Germinal center (tissue), 1 donor: ENCODE measurements at regions not wholly inside any gene's neighbourhood (a gene's known extent, or its start where the extent isn't known, plus 50 kb on each side); places are given as distances from the start of the nearest gene placed in this dataset.

Experiments
- DNase-seq: peaks from one replicate; pipeline ENCODE4 v3.0.0; 2012; ENCODE audit warnings: mixed read lengths, low spot score

DNA sequence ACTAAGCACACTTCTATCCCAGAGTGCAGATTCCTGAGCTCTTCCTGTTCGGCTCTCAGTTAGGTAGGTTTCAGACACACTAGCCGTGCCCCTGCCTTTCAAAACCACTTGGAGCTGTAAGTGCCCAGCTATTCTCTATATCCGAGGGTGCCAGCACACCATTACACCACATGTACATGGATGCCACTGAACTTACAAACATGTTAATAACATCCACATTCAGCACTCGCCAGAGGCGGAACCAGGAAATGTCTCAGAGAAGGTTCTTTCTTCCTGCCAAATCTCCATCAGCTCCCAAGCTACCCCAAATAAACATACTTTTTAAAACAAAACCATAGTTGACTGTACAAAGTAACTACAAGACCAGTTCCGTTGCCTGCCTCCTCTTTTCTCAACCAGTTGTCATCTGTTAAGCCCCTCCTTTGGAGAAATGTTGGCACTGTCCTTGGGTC, 78.4 kb upstream of the CTTNBP2NL start:
- DNase-seq: no peak

DNA sequence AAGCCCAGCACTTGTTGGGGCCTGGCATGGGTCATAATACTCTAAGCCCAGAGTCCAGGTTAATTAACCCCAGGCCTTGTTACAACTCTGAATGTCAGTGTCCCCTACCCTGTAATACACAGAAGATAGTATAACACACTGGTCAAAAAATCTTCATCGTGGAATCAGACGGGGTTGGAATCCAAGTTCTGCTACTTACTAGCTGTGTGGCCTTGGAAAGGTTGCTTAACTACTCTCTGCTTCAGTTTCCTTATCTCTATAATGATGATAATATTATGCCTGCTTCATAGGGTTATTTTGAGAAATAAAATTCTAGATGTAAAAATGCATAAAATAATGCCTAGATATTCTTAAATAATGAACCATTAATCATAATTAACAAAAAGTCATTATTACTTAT, 77.8 kb upstream of the CTTNBP2NL start:
- DNase-seq: no peak

DNA sequence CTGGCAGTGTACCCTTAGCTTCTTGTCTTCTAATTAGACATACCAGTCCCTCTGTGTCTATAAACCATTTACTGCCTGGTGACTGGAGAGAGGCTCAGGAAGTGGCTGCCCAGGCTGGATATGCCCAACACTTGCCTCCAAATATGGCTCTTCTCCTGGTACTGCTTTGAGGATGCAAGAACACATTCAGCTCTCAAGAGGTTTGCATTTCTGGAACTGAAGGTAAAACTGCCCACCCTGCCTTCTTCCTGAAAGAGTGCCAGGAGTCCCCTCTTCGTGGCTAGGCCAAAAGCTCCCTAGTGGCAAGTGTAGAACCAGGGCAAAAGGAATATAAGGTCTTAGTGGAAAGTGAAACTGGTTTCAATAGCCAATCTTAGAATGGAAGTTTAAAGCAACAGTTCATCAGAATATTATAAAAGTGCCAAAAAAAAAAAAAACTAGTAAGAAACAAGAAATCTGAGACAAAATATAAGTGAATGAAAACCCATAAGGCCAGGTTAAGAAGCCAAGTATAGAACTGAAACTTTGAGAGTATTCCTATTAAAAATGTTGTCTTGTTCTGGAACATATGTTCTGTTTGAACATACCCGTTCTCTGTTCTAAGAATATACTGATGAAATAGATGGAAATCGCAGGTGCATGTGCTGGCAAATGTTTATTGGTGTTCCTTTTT, 77.2 kb upstream of the CTTNBP2NL start:
- DNase-seq: no peak

DNA sequence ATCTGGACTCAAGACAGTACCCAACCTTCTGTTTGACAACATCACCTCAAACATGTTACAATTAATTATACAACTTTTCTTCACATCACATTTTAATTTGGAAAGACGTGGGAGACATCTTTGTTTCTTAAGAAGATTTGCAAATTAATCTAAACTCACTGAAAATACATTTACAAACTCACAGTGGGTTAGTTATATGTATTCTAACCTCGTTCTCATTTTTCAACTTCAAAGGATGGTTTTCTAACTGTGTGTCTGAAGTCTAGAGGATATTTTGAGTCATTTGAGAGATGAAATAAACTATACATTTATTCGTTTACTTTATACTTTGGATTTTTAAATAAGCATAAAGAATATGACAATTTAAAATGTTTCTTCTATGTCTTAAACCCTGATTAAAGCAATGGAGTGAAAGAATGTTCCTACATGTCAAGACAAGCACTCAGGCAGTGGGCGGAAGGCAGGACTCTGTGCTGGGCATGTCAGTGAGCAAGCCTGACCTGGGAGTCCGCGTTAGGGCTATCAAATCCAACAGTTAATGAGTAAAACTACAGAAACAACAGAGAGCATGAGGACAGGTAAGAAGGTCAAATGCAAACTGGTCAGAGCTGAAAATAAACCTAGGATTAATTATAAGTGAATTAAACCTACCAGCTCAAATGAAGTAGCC, 76.5 kb upstream of the CTTNBP2NL start:
- no peak for DNase-seq

DNA sequence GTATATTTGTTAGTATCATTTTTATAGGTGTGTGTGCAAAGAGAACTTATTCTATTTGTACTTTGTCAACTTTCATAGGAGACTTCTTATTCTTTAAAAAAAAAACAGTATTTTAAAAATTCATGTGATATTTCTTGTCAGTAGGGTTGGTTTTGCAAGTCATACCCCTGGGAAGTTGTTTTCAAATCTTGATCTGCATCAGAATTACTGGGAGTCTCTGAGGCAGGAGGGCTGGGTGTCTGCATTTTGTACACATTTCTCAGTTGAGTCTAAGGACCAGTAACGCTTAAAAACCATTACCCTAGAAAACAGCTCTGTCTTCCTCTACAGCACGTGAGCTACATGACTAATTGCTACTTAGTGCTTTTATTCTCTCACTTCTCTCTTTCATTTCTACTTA, 76.0 kb upstream of the CTTNBP2NL start:
- DNase-seq: no peak

DNA sequence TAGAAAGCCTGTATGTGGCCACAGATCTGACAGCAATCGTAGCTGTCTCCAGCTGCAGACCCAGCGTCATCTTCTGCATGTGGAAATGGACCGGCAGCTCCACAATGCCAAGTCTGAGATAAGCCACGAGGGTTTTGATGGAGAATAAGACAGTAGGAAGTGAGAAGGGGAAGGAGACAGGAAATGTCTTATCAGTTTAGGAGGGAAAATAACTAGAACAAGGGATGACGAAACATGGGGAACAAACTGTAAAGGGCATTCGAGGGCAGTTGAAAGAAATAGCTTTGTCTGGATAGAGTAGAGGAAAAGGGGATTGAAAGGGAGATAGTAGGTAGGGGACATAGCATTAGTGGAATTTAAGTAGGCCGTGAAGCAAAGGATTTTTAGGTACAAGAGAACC, 74.0 kb upstream of the CTTNBP2NL start:
- no peak for DNase-seq

DNA sequence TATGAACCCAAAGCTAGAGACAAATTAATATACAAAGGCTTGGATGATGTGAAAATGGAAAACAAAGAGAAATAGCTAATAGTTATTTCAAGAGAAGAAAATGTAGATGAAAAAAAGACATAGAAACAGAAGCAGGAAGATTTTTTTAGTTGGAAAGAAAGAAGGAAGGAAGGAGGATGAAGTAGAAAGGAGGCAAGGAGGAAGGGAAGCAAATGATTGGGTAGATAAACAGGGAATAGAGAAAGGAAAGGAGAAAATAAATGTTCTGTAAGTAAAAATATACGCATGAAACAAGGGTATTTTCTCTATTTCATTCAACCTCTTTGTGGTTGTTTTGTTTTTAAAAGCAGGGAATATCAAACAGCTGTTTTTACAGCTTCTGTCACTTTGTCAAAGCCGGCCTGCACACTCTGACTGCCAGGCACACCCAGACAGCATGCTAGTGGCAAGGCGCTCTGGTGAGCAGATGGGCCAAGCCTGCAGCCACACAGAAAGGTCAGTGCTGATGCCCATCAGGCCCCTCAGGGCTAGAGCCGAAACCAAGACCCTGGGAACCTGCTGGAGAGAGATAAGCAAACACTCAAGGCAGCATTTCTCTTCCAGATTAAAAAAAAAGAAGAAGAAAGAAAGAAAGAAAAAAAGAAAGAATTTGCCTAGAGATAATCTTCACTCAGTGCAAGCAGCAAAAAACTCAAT, 72.9 kb upstream of the CTTNBP2NL start:
- no peak for DNase-seq

DNA sequence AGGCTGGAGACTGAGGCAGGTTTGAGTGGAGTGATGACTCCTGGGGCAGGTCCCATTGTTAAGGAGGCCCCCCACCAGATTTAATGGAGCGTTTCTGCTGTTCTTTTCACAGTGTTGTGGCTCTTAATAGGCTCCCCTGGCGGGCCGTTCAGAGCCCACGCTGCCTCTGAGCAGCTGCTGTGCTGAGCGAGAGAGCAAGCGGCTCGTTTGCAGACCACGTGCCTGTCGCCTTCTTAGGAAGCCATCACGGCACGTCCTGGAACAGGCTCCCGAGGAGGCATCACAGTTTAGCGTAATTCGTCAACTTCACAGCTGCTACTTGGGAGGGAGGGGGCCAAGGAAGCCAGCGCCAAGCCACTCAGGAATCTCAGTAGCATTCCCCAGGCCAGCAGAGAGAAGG, 70.5 kb upstream of the CTTNBP2NL start:
- DNase-seq: no peak

DNA sequence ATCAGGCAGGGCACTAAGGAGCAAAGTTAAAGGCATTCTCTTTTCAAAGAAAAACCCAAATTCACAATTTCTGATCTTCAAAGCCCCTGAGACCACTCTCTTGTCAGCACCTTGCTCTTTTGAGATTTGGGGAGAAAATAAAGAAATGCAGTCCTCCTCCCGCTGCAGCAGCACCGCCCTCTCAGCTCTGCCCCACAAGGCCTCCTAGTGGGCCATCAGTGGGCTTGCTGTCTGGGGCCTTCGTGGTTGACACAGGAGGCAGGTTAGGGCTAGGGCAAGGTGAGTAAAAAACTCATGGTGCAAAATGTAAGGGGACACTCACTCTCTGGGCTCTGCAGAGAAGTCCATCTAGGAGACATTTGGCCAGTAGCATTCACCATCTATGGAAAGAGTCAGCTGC, 67.4 kb upstream of the CTTNBP2NL start:
- no peak for DNase-seq

DNA sequence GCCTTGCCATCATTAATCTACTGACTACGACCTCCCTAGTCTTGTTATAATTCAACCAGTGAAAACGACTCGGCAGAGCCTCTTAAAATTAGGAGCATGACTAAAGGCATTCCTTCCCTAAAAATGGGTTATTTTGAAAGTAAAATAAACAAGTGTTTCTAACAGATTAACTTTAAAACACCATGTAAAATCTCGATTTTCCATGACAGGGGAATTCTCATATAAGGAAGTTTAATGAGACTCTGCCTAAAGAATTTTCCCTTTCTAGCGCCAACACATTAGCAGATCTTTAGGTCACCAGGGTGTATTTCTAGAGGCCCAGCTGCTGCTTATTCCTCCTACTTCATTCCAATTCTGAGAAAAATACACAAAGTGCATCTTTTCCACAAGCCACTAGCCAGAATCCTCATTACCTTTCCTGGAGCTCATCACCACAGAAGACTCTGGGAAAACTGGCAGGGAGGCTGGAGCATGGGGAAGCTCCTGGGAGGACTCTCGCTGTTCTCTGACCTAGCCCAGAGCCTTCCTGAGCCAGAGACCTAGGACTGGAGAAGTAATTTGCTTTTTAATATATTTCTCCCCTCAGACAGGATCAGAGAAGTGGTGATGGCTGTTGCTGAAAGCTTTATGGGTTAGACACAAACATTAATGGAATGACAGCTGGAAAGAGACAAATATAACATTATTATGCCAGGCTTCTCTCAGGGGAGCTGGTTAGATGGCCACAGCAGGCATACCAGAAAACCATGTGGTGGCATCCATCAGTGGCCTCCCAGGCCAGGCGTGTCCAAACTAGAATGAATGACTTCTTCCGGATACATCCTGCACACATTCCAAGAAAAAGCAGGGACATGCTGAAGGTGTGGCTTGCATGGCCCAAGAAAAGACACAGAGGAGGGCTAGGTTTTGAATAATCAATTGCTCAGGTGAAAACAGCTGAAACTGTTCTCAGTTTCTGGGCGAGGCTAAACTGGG, 63.6 kb upstream of the CTTNBP2NL start:
- DNase-seq: no peak

DNA sequence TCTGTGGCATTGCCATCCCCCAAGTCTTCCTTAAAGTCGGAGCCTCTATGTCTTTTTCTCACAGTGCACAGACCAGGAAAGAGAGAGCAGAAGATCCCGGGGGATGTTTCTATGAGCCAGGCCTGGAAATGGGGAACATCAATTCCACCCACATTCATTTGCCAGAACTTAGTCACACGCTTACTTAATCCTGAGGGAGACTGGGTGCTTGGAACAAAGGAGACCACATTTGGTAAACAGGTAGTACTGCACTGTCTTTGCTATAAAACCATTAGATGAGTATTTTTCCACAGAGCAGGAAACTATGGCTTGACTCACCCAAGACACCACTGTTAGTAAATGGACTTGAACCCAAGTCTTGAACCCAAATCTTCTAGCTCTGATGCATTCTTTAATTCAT, 60.7 kb upstream of the CTTNBP2NL start:
- no peak for DNase-seq

DNA sequence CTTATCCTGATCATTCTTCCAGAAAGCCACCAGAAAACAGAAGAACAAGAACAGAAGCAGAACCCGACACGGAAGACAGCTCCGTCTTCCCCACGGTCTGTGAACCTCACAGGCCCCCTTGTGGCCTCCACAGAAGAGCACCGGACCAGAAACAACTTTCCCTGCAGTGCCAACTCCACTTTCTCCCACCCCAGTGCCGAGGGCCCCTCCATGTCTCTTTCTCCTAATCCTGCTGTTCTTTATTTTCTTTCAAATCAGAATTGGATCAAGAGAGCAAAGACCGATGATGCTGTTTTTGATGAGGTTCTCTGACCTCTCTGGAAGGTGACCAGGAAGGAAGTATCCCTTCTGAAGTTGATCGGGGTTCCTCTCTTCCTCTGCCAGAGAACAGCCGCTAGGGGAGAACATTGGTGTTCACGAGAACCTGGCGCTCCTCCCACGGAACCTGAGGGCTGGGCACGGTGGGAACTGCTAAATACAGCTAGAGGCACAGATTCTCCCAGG, 58.9 kb upstream of the CTTNBP2NL start:
- DNase-seq: no peak

DNA sequence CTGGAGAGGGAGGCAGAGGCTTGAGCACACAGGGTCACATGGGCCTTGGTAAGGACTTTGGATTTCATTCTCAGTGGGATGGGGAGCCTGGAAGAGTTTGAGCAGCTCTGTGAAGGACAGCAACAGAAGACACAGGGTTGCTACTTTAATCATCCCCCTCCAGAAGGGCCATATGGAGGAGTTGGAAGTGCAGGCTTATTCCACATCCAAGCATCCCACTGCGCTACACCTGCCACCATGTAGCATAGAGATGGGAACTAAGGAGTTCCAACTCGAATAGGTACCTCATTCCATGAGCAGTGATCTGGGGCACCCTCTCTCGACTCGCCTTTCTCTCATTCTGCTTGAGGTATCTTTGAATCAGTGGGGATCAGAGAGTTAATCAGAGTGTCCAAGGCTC, 54.0 kb upstream of the CTTNBP2NL start:
- no peak for DNase-seq

DNA sequence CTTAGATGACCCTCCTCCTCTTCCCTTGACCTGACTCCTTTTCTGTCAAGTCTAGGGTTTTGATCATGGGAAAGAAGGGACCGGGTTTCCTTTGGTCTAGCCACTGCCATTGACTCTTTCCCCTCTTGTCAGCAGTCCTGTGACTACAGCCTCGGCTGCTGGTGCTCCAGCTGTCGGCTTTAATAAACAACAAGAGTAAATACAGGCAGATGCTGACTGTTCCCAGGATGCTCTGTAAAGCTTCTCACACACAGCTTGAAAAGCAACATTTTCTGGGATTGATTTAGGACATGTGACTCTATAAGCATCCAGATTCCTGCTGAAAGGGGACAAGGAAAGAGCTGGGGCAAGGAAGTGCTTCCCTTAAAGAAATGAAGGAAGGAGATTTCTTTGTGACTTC, 53.5 kb upstream of the CTTNBP2NL start:
- DNase-seq: no peak

DNA sequence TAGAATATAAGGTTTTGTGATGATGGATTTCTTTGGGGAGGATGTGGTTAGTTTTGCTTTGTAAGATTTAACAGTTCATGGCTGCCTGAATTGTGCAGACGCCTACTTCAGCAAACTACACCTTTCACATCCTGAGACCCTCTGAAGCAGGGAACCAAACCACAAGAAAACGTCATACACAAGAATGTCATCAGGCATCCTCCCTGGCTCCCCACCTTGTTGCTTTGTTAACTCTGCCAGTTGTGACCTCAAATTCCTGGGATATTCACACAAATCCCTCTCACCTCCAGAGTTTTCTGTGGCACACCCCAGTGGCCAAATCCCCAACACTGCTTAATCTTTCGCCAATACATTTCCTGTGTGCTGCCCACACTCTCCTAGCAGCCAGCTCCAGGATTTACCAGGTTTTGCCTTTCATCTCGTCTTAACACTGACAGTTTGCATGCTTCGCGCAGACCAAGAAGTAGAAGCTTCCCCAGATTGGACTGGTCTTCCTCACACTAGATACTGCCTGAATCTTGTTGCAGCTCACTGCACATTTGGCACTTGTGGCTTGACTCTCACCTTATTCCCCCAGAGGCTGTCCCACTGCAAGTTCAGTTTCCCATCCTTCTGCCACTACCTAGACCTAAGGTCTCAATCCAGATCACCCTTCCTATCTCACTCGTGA, 51.1 kb upstream of the CTTNBP2NL start:
- DNase-seq: no peak
